ENCODE measurements at regions not wholly inside any gene's neighbourhood (a gene's known extent, or its start where the extent isn't known, plus 50 kb on each side); places are given as distances from the start of the nearest gene placed in this dataset.

DNA sequence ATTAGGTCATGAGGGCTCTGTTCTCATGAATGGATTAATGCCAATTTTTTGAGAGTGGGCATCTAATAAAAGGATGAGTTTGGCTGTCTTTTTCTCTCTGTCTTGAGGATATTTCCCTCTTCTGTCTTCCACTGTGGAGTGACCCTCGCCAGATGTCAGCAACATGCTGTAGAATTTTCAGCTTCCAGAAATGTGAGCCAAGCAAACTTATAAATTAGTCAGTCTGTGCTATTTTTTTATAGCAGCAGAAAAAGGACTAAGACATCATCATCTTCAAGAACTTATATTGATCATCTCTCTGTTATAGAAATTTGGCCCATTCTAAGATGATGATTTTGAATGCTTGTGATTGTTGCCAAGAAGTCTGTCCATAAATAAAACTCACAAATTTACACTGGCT is 431.4 kb downstream of the FGF9 start:
- Histone ChIP-seq H3K4me1 (ENCODE audit: control insufficient read depth, extremely low read depth, insufficient read depth, low read length) (no peaks in the 10 kb centered on the region), H3K9me3 (replicated peaks; ENCODE audit: control insufficient read depth, insufficient read depth, low read length) (peaks cover 8% of the 10 kb centered on the region), H3K27ac (ENCODE audit: insufficient read depth, low read depth, low read length) (no peak overlapping the region), H3K36me3 (ENCODE audit: control insufficient read depth in 2 of 2, extremely low read depth in 1 of 2, insufficient read depth in 2 of 2, low read length in 2 of 2) (no peaks in the 10 kb centered on the region), H3K9me1 (replicated peaks; ENCODE audit: control insufficient read depth, extremely low read depth, insufficient read depth, low read length) (no peaks in the 10 kb centered on the region), H2AFZ (ENCODE audit: low read depth, low read length) (no peak overlapping the region), H3K4me3 (replicated peaks in 1 of 3; ENCODE audit: insufficient read depth in 1 of 3, low read depth in 1 of 3, low read length in 3 of 3) (no peak overlapping the region), H3K27me3 (ENCODE audit: control insufficient read depth in 2 of 2, insufficient read depth in 2 of 2, low read length in 2 of 2) (no peaks in the 10 kb centered on the region), H4K20me1 (replicated peaks; ENCODE audit: control insufficient read depth, extremely low read depth, insufficient read depth, low read length) (no peaks in the 10 kb centered on the region), H3K79me2 (ENCODE audit: control insufficient read depth, insufficient read depth, low read length) (no peaks in the 10 kb centered on the region), H3K4me2 (ENCODE audit: insufficient read depth, low read length) (no peak overlapping the region), H3K9ac (replicated peaks; ENCODE audit: extremely low read depth, insufficient read depth, low read length) (no peak overlapping the region)
- no TSS peak for BruUV-seq (replicated peaks)
- intact Hi-C loops (cut with micrococcal nuclease), result no loop called here
- dilution Hi-C loops (cut with MboI; ENCODE audit: extremely low pct_ligation_motif_present, low sequenced_read_pairs), result no loop called here
- TF ChIP-seq MYC (IDR thresholded peaks at IDR 0.05; ENCODE audit: low read depth, low read length) (no peak), POLR2AphosphoS5 (IDR thresholded peaks at IDR 0.05; ENCODE audit: insufficient read depth, low read depth, low read length) (no peak), EZH2 (IDR thresholded peaks at IDR 0.05; ENCODE audit: borderline replicate concordance, low read depth, low read length, severe bottlenecking) (no peak), GATA2 (IDR thresholded peaks at IDR 0.05; ENCODE audit: insufficient read depth, insufficient read length, low read depth, low read length) (no peak), JUN (IDR thresholded peaks at IDR 0.05; ENCODE audit: borderline replicate concordance, insufficient read depth, insufficient read length, low read depth) (no peak), FOS (IDR thresholded peaks at IDR 0.05; ENCODE audit: borderline replicate concordance, insufficient read depth, low read length) (no peak), POLR2A (IDR thresholded peaks at IDR 0.05; ENCODE audit: low read depth, low read length) (no peak)
- TF ChIP-seq, protein P1, sequence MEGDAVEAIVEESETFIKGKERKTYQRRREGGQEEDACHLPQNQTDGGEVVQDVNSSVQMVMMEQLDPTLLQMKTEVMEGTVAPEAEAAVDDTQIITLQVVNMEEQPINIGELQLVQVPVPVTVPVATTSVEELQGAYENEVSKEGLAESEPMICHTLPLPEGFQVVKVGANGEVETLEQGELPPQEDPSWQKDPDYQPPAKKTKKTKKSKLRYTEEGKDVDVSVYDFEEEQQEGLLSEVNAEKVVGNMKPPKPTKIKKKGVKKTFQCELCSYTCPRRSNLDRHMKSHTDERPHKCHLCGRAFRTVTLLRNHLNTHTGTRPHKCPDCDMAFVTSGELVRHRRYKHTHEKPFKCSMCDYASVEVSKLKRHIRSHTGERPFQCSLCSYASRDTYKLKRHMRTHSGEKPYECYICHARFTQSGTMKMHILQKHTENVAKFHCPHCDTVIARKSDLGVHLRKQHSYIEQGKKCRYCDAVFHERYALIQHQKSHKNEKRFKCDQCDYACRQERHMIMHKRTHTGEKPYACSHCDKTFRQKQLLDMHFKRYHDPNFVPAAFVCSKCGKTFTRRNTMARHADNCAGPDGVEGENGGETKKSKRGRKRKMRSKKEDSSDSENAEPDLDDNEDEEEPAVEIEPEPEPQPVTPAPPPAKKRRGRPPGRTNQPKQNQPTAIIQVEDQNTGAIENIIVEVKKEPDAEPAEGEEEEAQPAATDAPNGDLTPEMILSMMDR (IDR thresholded peaks at IDR 0.05; ENCODE audit: extremely low read depth in 1 of 2, insufficient read depth in 1 of 2, low read depth in 1 of 2, low read length in 2 of 2), result no peak
- TF ChIP-seq, protein P2, sequence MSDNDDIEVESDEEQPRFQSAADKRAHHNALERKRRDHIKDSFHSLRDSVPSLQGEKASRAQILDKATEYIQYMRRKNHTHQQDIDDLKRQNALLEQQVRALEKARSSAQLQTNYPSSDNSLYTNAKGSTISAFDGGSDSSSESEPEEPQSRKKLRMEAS (IDR thresholded peaks at IDR 0.05; ENCODE audit: insufficient read depth, insufficient read length), result no peak
- no peak for DNase-seq (ENCODE audit: low read depth, low spot score)
- ChIA-PET POLR2A (no interaction called here), CTCF (no interaction called here)
- FAIRE-seq, result no peak

Measured in endothelial cell of umbilical vein (primary cell).